NCI-H2107 treated with DMSO at 0.1 percent for 48 hours (cell line): ENCODE measurements at regions not wholly inside any gene's neighbourhood (a gene's known extent, or its start where the extent isn't known, plus 50 kb on each side); places are given as distances from the start of the nearest gene placed in this dataset.
"Not testable (repeated sequence)": the region's sequence is repeated elsewhere in the genome, so short reads cannot be mapped to it uniquely, and the experiment has no call there.

Source experiments
- DNase-seq: peaks from one replicate; lab custom pipeline; 2025; ENCODE audit not compliant: unreplicated experiment; lab: John Stamatoyannopoulos, UW

DNA sequence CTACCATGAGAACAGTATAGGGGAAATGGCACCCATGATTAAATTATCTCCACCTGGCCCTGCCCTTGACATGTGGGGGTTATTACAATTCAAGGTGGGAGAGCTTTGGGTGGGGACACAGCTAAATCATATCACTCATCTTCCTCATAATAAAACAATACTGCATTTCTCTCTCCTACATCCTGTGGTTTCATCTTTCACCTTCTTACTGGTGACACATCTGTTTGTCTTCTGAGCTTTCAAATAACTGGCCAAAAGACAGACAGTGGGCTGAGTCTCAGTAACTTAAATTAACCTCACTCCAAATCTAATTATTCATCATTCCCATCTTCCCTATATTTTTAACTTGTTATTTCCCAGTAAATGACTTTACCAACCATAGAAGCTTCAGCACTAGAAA, 729.7 kb upstream of the USP15 start:
- DNase-seq, result no peak

DNA sequence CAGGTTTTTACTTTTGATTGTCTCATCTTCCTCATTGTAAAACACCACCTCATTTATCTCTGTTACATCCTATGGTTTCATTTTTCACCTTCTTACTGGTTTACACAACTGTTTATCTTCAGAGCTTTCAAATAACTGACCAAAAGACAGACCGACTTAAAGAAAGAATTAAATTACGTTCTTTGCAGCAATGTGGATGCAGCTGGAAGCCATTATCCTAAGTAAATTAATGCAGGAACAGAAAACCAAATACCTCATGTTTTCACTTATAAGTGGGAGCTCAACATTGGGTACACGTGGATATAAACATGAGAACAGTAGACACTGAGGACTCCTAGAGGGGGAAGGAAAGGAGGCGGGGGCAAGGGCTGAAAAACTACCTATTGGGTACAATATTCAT, 729.0 kb upstream of the USP15 start:
- DNase-seq, result no peak

DNA sequence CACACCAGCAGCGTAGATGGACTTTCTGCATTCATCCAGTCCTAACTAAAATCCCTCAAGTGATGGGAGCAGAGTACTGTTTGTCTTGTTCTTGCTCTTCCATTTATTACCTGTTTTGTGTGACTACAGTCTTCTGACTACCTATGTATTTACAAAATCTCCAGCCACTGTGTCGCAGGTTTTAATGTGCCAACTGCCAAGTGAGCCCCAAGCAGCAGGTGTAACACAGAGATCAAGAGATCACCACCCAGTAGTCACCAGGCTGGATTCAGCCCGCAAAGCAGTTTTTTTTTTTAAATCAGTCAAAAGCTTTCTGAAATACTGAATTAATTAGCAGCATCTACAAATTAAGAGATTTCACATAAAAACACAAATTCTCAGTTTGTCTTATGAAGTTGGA, 724.1 kb upstream of the USP15 start:
- no peak for DNase-seq

DNA sequence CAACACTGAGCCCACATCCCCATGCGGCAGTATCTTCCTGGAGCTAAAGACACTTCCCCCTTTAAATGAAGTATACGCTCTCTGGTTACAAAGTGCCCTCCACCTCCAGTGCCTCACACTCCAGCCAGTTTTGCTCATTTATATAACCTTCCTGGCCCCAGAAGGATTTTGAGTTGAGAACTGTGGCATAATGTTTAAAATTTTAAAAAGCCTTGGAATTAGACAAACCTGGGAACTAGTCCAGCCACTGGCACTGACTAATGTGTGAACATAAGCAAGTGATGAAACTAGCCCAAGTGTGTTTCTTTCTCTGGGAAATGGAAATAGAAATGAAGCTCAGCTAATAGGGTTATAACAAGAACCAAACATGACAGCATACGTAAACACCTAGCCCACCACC, 723.7 kb upstream of the USP15 start:
- no peak for DNase-seq

DNA sequence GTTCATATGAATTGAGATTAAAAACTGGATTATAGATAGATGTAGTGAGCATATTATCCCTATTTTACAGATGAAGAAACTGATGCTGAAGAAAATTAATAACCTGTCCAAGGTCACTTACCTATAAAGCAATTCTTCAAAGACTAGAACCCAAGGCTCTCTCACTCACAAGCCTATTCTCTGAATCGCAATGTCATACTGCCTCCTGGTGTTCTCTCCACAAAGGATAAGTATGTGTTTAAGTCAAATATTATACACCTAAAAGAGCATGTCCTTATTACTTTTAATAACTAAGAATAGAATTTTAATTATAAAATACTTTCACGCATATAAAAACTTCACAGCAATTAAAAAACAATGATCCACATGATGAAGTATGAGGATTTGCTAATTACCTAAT, 721.3 kb upstream of the USP15 start:
- DNase-seq, result no peak

DNA sequence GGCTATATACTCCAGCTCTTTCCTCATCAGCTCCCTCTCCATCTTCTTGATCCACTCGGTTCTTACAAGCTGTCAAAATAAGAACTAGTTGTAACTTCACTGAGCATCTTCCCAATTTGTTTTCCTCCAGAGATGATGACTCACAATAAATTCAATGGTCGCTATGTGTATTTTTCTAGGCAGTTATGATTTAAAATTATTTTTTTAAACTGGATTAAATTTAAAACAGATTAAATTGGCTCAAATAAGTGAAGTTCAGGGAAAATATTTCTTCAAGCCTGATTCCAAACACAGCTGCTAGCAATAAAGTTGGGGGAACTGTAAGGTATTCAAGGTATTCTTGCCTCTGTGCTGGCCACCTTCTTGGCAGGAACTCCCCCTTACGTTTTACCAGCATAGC, 717.7 kb upstream of the USP15 start:
- no peak for DNase-seq

DNA sequence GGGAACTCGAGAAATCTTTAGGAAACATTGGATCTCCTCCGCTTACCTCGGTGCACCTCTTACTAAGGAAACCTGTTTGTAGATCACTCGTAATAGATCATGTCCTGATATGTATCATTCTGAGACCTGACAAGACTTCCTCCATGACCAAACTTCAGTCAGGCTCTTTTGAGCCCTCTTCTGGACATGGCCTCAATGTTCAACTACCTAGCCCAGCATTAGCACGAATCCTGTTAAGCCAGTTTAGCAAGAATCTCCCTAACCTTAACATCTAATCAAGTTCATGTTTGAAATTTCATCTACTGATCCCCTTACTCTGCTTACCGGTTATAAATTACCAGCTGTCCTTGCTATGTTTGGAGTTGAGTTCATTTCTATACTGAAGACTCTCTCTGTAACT, 713.9 kb upstream of the USP15 start:
- no peak for DNase-seq

DNA sequence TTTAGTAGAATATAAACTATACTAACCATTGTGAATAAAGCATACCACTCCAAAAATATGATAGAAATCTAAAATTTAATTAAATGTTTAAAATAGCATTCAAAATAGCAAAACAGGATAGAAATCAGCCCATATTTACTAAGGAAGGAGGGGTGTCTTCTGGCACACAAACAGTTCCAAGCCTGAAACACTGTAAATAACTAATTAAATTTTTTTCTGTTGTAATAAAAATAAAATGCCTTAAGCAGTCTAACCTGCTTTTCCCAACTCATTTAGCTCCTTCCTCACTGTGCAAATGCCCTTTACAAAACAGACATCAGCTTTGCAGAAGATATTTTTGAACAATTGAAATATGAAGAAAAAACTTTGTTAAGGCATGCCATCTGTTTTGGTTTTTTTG, 707.1 kb upstream of the USP15 start:
- no peak for DNase-seq

DNA sequence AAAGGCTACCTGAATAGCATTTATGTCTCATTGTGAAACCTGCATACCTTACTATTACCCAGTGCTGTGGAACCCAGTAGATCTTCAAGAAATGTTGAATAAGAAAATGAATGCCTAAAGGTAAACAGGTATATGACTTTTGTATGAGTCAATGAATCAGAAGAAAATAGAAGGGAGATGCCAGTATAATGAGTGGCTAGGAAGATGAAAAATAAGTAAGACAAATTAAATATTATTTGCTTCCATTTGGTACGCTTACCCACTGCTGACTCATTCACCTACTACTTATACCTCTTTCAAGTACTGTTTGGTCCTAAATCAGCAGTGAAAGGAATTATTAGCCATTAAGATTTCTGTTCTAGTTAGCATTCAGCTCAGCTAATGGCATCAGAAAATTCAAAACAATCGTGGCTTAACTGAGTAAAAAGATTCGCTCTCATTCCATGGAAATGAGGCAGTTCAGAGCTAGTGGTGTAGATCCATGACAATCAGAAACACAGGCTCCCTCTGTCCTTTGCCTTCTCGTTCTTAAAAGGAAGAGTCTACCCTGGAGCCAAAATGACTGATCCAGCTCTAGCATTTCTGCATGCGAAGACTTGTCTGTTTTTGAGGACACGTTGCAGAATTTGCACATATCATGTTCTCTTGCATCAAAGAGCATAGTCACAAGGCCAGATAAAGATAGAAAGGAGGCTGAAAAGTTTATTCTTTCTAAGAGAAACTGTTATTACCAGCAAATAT, 705.8 kb upstream of the USP15 start:
- DNase-seq, result no peak

DNA sequence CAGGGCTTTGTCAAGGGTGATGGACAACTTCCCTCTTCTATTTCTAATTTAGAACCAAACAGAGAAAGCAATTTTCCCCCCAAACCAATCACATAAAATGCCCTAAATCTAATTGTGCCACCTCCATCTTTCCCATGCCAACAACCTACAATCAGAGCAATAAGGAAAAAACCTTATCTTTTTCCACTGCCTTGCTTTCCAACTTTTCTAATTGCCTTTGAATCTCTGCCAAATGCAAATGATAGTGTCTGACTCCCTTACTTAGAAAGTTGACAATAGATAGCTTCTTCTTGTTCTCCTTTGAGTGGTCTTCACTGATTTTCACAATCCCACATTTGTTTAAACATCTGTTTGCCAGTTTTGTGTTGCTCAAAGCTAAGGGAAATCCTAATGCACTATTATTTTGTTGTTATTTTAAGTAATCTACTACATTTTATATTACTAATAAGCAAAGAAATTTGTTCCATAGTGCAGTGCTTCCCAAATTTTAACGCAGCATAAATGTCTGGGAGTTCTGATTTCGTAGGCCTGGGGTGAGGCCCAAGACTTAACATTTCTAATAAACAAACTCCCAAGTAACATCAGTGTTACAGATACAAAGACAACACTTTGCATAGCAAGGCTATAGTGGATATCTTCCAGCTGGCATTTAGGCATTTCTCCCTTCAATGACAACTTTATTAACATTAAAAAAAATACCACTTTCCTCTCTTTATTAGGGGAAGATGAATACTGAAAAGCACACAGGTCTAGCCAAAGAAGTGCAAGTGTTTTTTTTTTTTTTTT, 696.3 kb upstream of the USP15 start:
- no peak for DNase-seq

DNA sequence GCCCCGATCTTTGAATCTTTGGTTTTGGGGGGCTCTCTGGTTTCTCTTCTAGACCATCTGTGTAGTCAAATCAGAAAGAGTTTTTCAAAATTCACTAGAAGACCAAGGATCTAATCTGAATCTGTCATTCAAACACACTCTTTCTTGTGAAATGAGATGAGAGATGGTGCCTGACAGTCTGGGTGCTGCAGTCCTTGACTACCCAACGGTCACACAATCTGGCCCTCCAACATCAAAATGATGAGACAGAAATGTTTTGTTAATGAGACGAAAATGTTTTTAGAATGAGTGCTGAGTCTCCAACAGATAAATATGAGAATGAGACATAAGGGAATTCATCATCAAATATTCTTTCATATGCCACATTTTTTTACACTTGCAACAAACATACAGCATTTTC, 695.7 kb upstream of the USP15 start:
- no peak for DNase-seq

DNA sequence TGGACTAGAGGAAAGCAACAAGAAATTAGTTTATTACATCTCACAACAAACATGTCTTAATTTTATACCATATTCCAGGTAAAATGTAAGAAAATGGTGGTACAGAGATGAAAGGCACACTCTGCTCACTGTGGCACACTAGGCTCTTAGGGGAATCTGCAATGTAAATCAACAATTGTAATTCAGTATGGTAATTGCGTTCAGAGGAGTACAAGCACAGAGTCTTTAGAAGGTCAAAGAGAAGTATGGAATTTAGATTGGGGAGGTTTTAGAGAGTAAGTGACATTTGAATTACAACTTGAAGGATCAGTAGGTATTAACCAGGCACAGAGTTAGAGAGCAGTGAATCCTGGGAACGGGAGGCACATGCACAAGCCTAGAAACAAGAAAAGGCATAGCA, 694.0 kb upstream of the USP15 start:
- no peak for DNase-seq

DNA sequence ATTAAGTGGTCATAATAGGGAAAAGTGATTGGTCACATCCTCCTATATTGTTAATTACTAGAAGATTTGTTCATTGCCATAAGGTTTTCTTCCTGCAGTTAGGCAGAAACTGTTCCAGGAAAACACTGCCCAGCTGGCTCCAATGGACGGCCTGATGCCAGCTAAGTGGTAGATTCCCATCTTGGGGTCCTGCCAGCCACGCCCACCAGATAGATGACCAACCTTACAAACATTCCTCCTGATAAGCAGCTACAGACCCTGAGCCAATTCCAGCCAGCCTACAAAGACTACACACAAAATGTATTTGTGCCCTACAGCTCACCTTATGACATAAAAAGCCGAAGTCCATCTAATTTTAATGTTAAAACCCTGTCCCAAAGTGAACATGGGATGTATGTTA, 685.9 kb upstream of the USP15 start:
- DNase-seq, result no peak

DNA sequence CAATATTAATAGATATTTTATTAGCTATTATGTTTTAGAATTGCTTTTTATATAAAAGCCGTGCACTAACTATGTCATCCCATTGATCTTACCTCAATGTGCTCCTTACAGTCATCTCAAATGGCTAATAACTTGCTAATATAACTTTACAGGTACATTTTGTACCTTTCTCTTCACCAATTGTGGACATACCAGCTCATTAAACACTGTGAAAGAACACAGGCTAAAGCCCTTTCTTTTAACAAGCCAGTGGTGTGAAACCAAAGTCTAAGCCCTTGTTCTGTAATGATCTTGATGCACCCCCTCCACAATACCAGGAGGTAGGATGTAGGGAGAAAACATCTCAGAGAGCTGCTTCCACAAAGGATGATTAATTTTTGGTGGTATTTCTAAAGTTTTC, 675.3 kb upstream of the USP15 start:
- DNase-seq, result no peak

DNA sequence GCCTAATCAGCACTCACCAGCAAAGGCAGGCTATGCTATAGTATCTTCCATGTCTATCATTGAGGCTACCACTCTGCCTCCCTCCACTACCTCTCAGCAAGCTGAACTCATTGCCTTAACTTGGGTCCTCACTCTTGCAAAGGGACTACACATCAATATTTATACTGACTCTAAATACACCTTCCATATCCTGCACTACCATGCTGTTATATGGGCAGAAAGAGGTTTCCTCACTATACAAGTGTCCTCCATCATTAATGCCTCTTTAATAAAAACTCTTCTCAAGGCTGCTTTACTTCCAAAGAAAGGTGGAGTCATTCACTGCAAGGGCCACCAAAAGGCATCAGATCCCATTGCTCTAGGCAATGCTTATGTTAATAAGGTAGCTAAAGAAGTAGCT, 669.3 kb upstream of the USP15 start:
- DNase-seq, result not testable (repeated sequence)

DNA sequence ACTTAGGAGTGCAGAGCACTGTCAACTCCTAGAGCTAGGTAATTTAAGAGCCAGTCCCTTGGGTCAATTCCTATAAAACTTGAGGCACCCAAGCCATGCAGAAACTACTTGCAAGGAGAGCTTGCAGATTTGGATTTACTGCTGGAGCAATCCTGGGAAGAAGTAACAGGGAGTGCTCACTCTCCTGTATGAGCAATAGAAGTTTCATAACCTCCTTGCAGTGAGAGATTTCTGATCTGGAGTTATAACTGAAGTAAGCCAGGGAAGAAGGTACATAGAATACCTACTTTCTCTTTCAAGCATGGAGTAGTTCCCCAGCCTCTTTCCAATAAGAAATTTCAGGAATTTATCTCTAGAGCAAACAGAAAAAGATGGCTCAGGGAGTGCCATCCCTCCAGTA, 650.1 kb upstream of the USP15 start:
- no peak for DNase-seq

DNA sequence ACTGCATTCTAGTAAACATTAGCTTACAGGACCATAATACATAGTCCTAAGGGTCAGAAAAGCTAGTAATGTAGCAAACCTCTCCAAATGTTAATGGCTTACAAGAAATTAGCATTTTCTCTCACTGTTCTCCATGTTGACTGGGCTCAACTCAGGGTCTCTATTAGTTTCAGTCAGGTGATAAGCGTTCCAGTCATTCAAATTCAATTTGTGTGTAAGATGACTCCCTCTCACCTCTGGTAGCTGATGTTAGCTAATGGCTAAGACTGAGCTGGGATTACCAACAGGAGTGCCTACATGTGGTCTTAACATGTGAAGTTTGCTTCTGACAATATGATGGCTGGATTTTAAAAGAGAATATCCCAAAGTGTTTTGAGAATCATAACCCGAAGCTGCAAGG, 630.5 kb upstream of the USP15 start:
- no peak for DNase-seq

DNA sequence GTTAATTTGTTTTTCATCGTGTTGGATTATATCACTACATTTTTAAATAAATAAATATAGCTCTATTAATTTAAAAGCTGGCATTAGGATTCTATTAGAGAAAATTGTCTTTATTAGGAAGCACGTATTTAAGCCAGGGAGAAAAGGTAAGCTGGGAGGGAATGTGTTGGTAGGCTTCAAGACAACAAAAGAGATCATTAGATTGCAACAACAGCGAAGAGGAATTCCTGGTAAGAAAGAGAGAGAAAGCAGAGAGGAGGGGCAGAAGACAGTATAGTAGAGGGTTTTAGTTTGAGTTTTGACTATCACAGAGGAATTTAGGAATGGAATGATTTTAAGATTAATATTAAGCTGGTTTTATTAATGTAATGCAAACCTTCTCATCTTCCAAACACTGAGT, 613.6 kb upstream of the USP15 start:
- no peak for DNase-seq

DNA sequence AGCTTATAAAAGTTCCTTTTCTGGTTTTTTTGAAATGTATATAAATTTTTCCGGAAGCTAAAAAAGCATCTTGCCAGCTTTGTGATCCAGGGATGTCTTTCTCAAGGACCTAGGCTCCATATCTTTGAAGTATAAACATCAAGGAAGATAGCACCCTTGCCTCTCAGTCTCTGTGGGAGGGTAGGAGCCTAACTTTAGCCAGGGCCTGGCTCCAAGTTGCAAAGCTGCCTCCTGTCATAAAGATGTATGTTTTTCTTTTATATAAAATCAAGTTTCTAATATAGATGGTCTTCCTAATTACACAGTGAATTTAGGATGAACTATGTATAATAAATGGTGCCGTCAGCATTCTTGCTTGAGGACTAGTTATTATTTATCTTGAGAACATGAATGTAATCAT, 612.6 kb upstream of the USP15 start:
- DNase-seq, result no peak

DNA sequence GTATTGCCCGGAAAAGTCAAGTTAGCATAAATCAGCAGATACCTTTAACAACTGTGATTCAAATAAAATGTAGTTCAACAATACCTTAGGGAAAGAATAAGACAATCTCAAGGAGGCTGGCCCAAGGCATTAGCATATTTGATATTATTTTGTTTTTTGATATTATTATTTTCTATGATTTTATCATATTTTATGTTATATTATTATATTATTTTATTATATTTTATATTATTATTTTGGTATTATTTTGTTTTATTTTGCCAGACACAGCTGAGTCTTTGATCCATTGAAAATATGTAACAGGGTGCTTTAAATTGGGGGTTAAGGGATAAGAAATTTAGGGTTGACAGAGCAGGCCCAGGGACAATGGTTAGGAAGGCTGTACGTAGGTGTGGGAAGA, 607.9 kb upstream of the USP15 start:
- no peak for DNase-seq

DNA sequence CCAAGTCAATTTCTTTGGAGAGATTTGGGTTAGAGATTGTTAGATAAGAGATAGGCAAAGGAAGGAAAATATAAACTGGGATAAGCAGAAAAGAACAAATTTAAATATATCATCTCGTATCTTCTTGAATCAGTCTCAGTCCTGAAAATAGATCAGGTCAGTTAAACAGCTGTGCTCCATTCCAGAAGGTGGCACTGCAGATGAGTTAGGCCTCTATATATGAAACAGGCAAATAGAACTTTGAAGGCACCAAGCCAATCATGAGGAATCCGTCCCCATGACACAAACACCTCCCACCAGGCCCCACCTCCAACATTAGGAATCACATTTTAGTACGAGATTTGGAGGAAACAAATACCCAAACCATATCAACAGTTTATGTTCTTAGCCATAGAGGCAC, 605.5 kb upstream of the USP15 start:
- DNase-seq, result no peak

DNA sequence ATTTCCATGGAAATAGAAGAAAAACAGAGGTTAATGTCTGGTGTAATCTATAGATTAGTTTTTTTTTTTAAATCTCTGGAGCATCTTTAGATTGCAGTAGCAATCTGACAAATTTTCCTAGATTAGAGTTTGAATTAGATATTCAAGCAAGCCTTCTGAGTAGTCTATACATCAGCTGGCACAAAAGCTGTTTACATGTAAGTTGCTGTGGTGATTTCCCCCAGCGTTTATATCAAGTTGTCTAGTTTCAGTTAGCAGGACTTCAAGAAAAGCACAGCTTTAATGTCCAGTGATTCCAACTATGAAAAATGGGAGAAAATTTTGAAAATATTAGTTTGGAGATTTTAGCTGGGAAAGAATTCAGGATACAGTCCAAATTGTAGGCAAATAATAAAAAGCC, 605.0 kb upstream of the USP15 start:
- no peak for DNase-seq

DNA sequence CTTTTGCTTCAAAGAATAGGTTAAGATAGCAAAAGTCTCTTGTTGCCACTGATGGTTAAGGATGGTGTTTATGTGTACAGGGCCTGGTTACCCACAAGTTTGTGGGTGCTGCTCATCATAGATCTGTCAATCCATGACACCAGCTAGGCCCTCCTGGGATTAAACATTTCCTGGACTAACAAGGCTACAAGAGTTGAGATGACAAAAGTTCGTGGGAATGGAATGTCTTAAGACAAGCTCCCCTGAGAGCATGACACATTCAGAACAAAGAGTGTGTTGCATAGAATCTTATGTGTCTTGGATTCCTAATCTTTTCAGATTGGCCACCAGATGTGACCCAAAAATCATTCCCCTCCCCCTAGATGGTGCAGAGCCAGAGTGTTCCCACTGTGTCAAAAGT, 592.5 kb upstream of the USP15 start:
- no peak for DNase-seq
